ENCODE measurements at regions not wholly inside any gene's neighbourhood (a gene's known extent, or its start where the extent isn't known, plus 50 kb on each side); places are given as distances from the start of the nearest gene placed in this dataset.

- no peak overlapping the region for H2AFZ ChIP-seq (ENCODE audit: low read length)
- H3K79me1 ChIP-seq (ENCODE audit: low read depth, low read length): no peaks in the 10 kb centered on the region
- no peak overlapping the region for H3K4ac ChIP-seq (ENCODE audit: low read length)
- H2BK12ac ChIP-seq (ENCODE audit: low read length): no peak overlapping the region
- no peak overlapping the region for H2BK120ac ChIP-seq (ENCODE audit: low read depth, low read length)
- no peak overlapping the region for H2BK15ac ChIP-seq (ENCODE audit: low read length)
- no peak overlapping the region for H3K4me2 ChIP-seq (ENCODE audit: insufficient read depth, low read length, poor library complexity, severe bottlenecking)
- H3K4me1 ChIP-seq (ENCODE audit: control insufficient read depth in 2 of 2, insufficient read depth in 1 of 2, low read depth in 1 of 2, low read length in 2 of 2): no peaks in the 10 kb centered on the region
- H3K36me3 ChIP-seq (replicated peaks in 1 of 2; ENCODE audit: control insufficient read depth in 2 of 2, insufficient read depth in 2 of 2, low read length in 2 of 2): no peaks in the 10 kb centered on the region
- no peak overlapping the region for H3K4me3 ChIP-seq (ENCODE audit: low read length in 2 of 2)
- H3K27me3 ChIP-seq (ENCODE audit: control insufficient read depth in 3 of 3, insufficient read depth in 3 of 3, low read depth in 1 of 3, low read length in 3 of 3): no peaks in the 10 kb centered on the region
- no peak overlapping the region for H2BK5ac ChIP-seq (ENCODE audit: low read length)
- no peak overlapping the region for H3K14ac ChIP-seq (ENCODE audit: low read length)
- H3K18ac ChIP-seq (ENCODE audit: low read length): no peak overlapping the region
- no peak for DNase-seq (ENCODE audit: low spot score)
- H3K27ac ChIP-seq (replicated peaks; ENCODE audit: low read length): no peak overlapping the region
- no CpG with 5 or more reads among the region's 1 CpG for WGBS, 2 donors (ENCODE audit: extremely low coverage in 2 of 2, insufficient read length in 2 of 2, insufficient replicate concordance in 1 of 2)
- H3K9me3 ChIP-seq (replicated peaks in 1 of 2; ENCODE audit: control insufficient read depth in 2 of 2, insufficient read depth in 1 of 2, low read depth in 1 of 2, low read length in 2 of 2): no peaks in the 10 kb centered on the region
- H4K8ac ChIP-seq (ENCODE audit: low read depth, low read length): no peak overlapping the region
- no peak overlapping the region for H3K9ac ChIP-seq (ENCODE audit: low read depth, low read length, poor library complexity)
- no peak overlapping the region for H2AK5ac ChIP-seq (ENCODE audit: low read depth, low read length)
- H3K23ac ChIP-seq (ENCODE audit: low read depth, low read length, poor library complexity): no peak overlapping the region
- no peak overlapping the region for H4K91ac ChIP-seq (ENCODE audit: low read depth, low read length, poor library complexity)
These were observed 146.8 kb upstream of the IL1RAPL2 start for GRCh38 chrX:104419211-104419610.

GRCh38 chrX:104411800-104412199 lies 154.2 kb upstream of the IL1RAPL2 start:
- no peak overlapping the region for H3K4me2 ChIP-seq (ENCODE audit: insufficient read depth, low read length, poor library complexity, severe bottlenecking)
- no peak overlapping the region for H2BK5ac ChIP-seq (ENCODE audit: low read length)
- H3K79me1 ChIP-seq (ENCODE audit: low read depth, low read length): no peaks in the 10 kb centered on the region
- no peak overlapping the region for H3K4me3 ChIP-seq (ENCODE audit: low read length in 2 of 2)
- no peak overlapping the region for H3K4ac ChIP-seq (ENCODE audit: low read length)
- no peak for DNase-seq (ENCODE audit: low spot score)
- no peak overlapping the region for H2AFZ ChIP-seq (ENCODE audit: low read length)
- no peak overlapping the region for H2BK12ac ChIP-seq (ENCODE audit: low read length)
- H3K27me3 ChIP-seq (ENCODE audit: control insufficient read depth in 3 of 3, insufficient read depth in 3 of 3, low read depth in 1 of 3, low read length in 3 of 3): no peaks in the 10 kb centered on the region
- no peak overlapping the region for H2BK15ac ChIP-seq (ENCODE audit: low read length)
- H3K18ac ChIP-seq (ENCODE audit: low read length): no peak overlapping the region
- H4K91ac ChIP-seq (ENCODE audit: low read depth, low read length, poor library complexity): no peak overlapping the region
- H2AK5ac ChIP-seq (ENCODE audit: low read depth, low read length): no peak overlapping the region
- no peak overlapping the region for H3K27ac ChIP-seq (replicated peaks; ENCODE audit: low read length)
- H3K14ac ChIP-seq (ENCODE audit: low read length): no peak overlapping the region
- no peak overlapping the region for H4K8ac ChIP-seq (ENCODE audit: low read depth, low read length)
- H3K4me1 ChIP-seq (ENCODE audit: control insufficient read depth in 2 of 2, insufficient read depth in 1 of 2, low read depth in 1 of 2, low read length in 2 of 2): no peaks in the 10 kb centered on the region
- H3K23ac ChIP-seq (ENCODE audit: low read depth, low read length, poor library complexity): no peak overlapping the region
- no peak overlapping the region for H3K9ac ChIP-seq (ENCODE audit: low read depth, low read length, poor library complexity)
- WGBS, 2 donors (ENCODE audit: extremely low coverage in 2 of 2, insufficient read length in 2 of 2, insufficient replicate concordance in 1 of 2): no CpG with 5 or more reads among the region's 3 CpGs
- H3K9me3 ChIP-seq (replicated peaks in 1 of 2; ENCODE audit: control insufficient read depth in 2 of 2, insufficient read depth in 1 of 2, low read depth in 1 of 2, low read length in 2 of 2): no peaks in the 10 kb centered on the region
- no peak overlapping the region for H2BK120ac ChIP-seq (ENCODE audit: low read depth, low read length)
- H3K36me3 ChIP-seq (replicated peaks in 1 of 2; ENCODE audit: control insufficient read depth in 2 of 2, insufficient read depth in 2 of 2, low read length in 2 of 2): no peaks in the 10 kb centered on the region

GRCh38 chrX:104400387-104400786 lies 145.7 kb upstream of the ESX1 start:
- no peak overlapping the region for H2AFZ ChIP-seq (ENCODE audit: low read length)
- H3K14ac ChIP-seq (ENCODE audit: low read length): no peak overlapping the region
- H2BK15ac ChIP-seq (ENCODE audit: low read length): no peak overlapping the region
- no peak overlapping the region for H2BK5ac ChIP-seq (ENCODE audit: low read length)
- WGBS, 2 donors (ENCODE audit: extremely low coverage in 2 of 2, insufficient read length in 2 of 2, insufficient replicate concordance in 1 of 2): no CpG with 5 or more reads among the region's 1 CpG
- no peak overlapping the region for H3K23ac ChIP-seq (ENCODE audit: low read depth, low read length, poor library complexity)
- H4K8ac ChIP-seq (ENCODE audit: low read depth, low read length): no peak overlapping the region
- H3K4ac ChIP-seq (ENCODE audit: low read length): no peak overlapping the region
- H3K27ac ChIP-seq (replicated peaks; ENCODE audit: low read length): no peak overlapping the region
- H4K91ac ChIP-seq (ENCODE audit: low read depth, low read length, poor library complexity): no peak overlapping the region
- no peak overlapping the region for H3K18ac ChIP-seq (ENCODE audit: low read length)
- H2BK12ac ChIP-seq (ENCODE audit: low read length): no peak overlapping the region
- H3K9me3 ChIP-seq (replicated peaks in 1 of 2; ENCODE audit: control insufficient read depth in 2 of 2, insufficient read depth in 1 of 2, low read depth in 1 of 2, low read length in 2 of 2): no peaks in the 10 kb centered on the region
- H3K36me3 ChIP-seq (replicated peaks in 1 of 2; ENCODE audit: control insufficient read depth in 2 of 2, insufficient read depth in 2 of 2, low read length in 2 of 2): no peaks in the 10 kb centered on the region
- H3K4me3 ChIP-seq (ENCODE audit: low read length in 2 of 2): no peak overlapping the region
- no peaks in the 10 kb centered on the region for H3K27me3 ChIP-seq (ENCODE audit: control insufficient read depth in 3 of 3, insufficient read depth in 3 of 3, low read depth in 1 of 3, low read length in 3 of 3)
- no peak for DNase-seq (ENCODE audit: low spot score)
- H3K9ac ChIP-seq (ENCODE audit: low read depth, low read length, poor library complexity): no peak overlapping the region
- no peaks in the 10 kb centered on the region for H3K79me1 ChIP-seq (ENCODE audit: low read depth, low read length)
- H3K4me2 ChIP-seq (ENCODE audit: insufficient read depth, low read length, poor library complexity, severe bottlenecking): no peak overlapping the region
- H3K4me1 ChIP-seq (ENCODE audit: control insufficient read depth in 2 of 2, insufficient read depth in 1 of 2, low read depth in 1 of 2, low read length in 2 of 2): no peaks in the 10 kb centered on the region
- no peak overlapping the region for H2AK5ac ChIP-seq (ENCODE audit: low read depth, low read length)
- H2BK120ac ChIP-seq (ENCODE audit: low read depth, low read length): no peak overlapping the region

GRCh38 chrX:104392350-104392749 lies 137.6 kb upstream of the ESX1 start:
- H2AFZ ChIP-seq (ENCODE audit: low read length): no peak overlapping the region
- H2BK120ac ChIP-seq (ENCODE audit: low read depth, low read length): no peak overlapping the region
- H2BK5ac ChIP-seq (ENCODE audit: low read length): no peak overlapping the region
- no peak overlapping the region for H3K27ac ChIP-seq (replicated peaks; ENCODE audit: low read length)
- no peak overlapping the region for H4K91ac ChIP-seq (ENCODE audit: low read depth, low read length, poor library complexity)
- H3K4ac ChIP-seq (ENCODE audit: low read length): no peak overlapping the region
- H3K27me3 ChIP-seq (ENCODE audit: control insufficient read depth in 3 of 3, insufficient read depth in 3 of 3, low read depth in 1 of 3, low read length in 3 of 3): peaks cover 0 to 3% (median 0%) of the 10 kb centered on the region in 3 experiments
- H3K18ac ChIP-seq (ENCODE audit: low read length): no peak overlapping the region
- H3K14ac ChIP-seq (ENCODE audit: low read length): no peak overlapping the region
- no peak overlapping the region for H3K23ac ChIP-seq (ENCODE audit: low read depth, low read length, poor library complexity)
- H3K36me3 ChIP-seq (replicated peaks in 1 of 2; ENCODE audit: control insufficient read depth in 2 of 2, insufficient read depth in 2 of 2, low read length in 2 of 2): no peaks in the 10 kb centered on the region
- no peaks in the 10 kb centered on the region for H3K79me1 ChIP-seq (ENCODE audit: low read depth, low read length)
- no peak overlapping the region for H2AK5ac ChIP-seq (ENCODE audit: low read depth, low read length)
- H4K8ac ChIP-seq (ENCODE audit: low read depth, low read length): no peak overlapping the region
- DNase-seq (ENCODE audit: low spot score): no peak
- H3K4me1 ChIP-seq (ENCODE audit: control insufficient read depth in 2 of 2, insufficient read depth in 1 of 2, low read depth in 1 of 2, low read length in 2 of 2): no peaks in the 10 kb centered on the region
- H3K9me3 ChIP-seq (replicated peaks in 1 of 2; ENCODE audit: control insufficient read depth in 2 of 2, insufficient read depth in 1 of 2, low read depth in 1 of 2, low read length in 2 of 2): no peaks in the 10 kb centered on the region
- no peak overlapping the region for H3K4me2 ChIP-seq (ENCODE audit: insufficient read depth, low read length, poor library complexity, severe bottlenecking)
- H2BK12ac ChIP-seq (ENCODE audit: low read length): no peak overlapping the region
- H3K9ac ChIP-seq (ENCODE audit: low read depth, low read length, poor library complexity): no peak overlapping the region
- H3K4me3 ChIP-seq (ENCODE audit: low read length in 2 of 2): no peak overlapping the region
- H2BK15ac ChIP-seq (ENCODE audit: low read length): no peak overlapping the region
- no CpG with 5 or more reads among the region's 4 CpGs for WGBS, 2 donors (ENCODE audit: extremely low coverage in 2 of 2, insufficient read length in 2 of 2, insufficient replicate concordance in 1 of 2)

Data from neuronal stem cell (in vitro differentiated cells).